Cerebellar nuclear complex (tissue), 1 donor: ENCODE measurements at regions not wholly inside any gene's neighbourhood (a gene's known extent, or its start where the extent isn't known, plus 50 kb on each side); places are given as distances from the start of the nearest gene placed in this dataset.

Source experiments
- DNase-seq, 2 experiments: peaks; one replicate each; lab custom pipeline; 2025; lab: John Stamatoyannopoulos, UW

- no peak for DNase-seq
Observed at GRCh38 chr21:43364261-43364510, 62.7 kb downstream of the SIK1 start.

- DNase-seq: no peak
Observed at GRCh38 chr21:43363506-43364260, 63.2 kb downstream of the SIK1 start.

- no peak for DNase-seq
Observed at GRCh38 chr21:43362915-43363314, 64.0 kb downstream of the SIK1 start.

- no peak for DNase-seq
Observed at GRCh38 chr21:43362321-43362791, 64.6 kb downstream of the SIK1 start.

- DNase-seq: no peak
Observed at GRCh38 chr21:43361493-43362296, 65.2 kb downstream of the SIK1 start.

GRCh38 chr21:43361127-43361492 is 65.8 kb downstream of the SIK1 start:
- DNase-seq: no peak

GRCh38 chr21:43360441-43361126 is 66.3 kb downstream of the SIK1 start:
- DNase-seq: no peak

- no peak for DNase-seq
Observed at GRCh38 chr21:43358940-43359822, 67.8 kb downstream of the SIK1 start.

GRCh38 chr21:43357715-43358430 is 69.1 kb downstream of the SIK1 start:
- no peak for DNase-seq

- no peak for DNase-seq
Observed at GRCh38 chr21:43355925-43356289, 71.0 kb downstream of the SIK1 start.

GRCh38 chr21:43355266-43355924 is 71.5 kb downstream of the SIK1 start:
- DNase-seq: no peak

- no peak for DNase-seq
Observed at GRCh38 chr21:43354666-43355065, 72.3 kb downstream of the SIK1 start.

- DNase-seq: no peak
Observed at GRCh38 chr21:43354026-43354420, 72.9 kb downstream of the SIK1 start.

GRCh38 chr21:43353282-43354025 is 73.5 kb downstream of the SIK1 start:
- no peak for DNase-seq

GRCh38 chr21:43352568-43353281 is 74.2 kb downstream of the SIK1 start:
- DNase-seq: no peak

- no peak for DNase-seq
Observed at GRCh38 chr21:43352154-43352537, 74.8 kb downstream of the SIK1 start.

- DNase-seq: no peak
Observed at GRCh38 chr21:43351501-43352153, 75.3 kb downstream of the SIK1 start.

GRCh38 chr21:43349644-43350043 is 77.3 kb downstream of the SIK1 start:
- no peak for DNase-seq

GRCh38 chr21:43348801-43349261 is 78.1 kb downstream of the SIK1 start:
- no peak for DNase-seq
